ENCODE measurements at regions not wholly inside any gene's neighbourhood (a gene's known extent, or its start where the extent isn't known, plus 50 kb on each side); places are given as distances from the start of the nearest gene placed in this dataset.

- TF ChIP-seq CTCF (conservative IDR thresholded peaks at IDR 0.05; ENCODE audit: low read length) (no peak), EZH2phosphoT487 (IDR thresholded peaks at IDR 0.05; ENCODE audit: borderline replicate concordance) (no peak)
Measured at GRCh38 chr2:82728090-82728489, 1731.0 kb downstream of the SUCLG1 start.

Data from Loucy (cell line).